NCI-H1417 treated with DMSO at 0.1 percent for 48 hours (cell line): ENCODE measurements at regions not wholly inside any gene's neighbourhood (a gene's known extent, or its start where the extent isn't known, plus 50 kb on each side); places are given as distances from the start of the nearest gene placed in this dataset.

ENCODE experiments used
- DNase-seq: peaks from one replicate; lab custom pipeline; 2025; lab: John Stamatoyannopoulos, UW

GRCh38 chr1:29505532-29506220 lies 269.4 kb downstream of the PTPRU start:
- DNase-seq: no peak

- no peak for DNase-seq
These were observed 268.5 kb downstream of the PTPRU start for GRCh38 chr1:29504709-29505410.

GRCh38 chr1:29504196-29504595 lies 267.9 kb downstream of the PTPRU start:
- DNase-seq: no peak

- DNase-seq: peak; percentile 34
These were observed 266.9 kb downstream of the PTPRU start for GRCh38 chr1:29502911-29503840.

- no peak for DNase-seq
These were observed 266.0 kb downstream of the PTPRU start for GRCh38 chr1:29502225-29502910.

- DNase-seq: no peak
These were observed 265.1 kb downstream of the PTPRU start for GRCh38 chr1:29501227-29501976.

- DNase-seq: no peak
These were observed 264.3 kb downstream of the PTPRU start for GRCh38 chr1:29500651-29501050.

- no peak for DNase-seq
These were observed 263.7 kb downstream of the PTPRU start for GRCh38 chr1:29500041-29500440.

GRCh38 chr1:29499104-29499650 lies 262.9 kb downstream of the PTPRU start:
- DNase-seq: no peak

- no peak for DNase-seq
These were observed 262.1 kb downstream of the PTPRU start for GRCh38 chr1:29498126-29499103.

- DNase-seq: no peak
These were observed 261.2 kb downstream of the PTPRU start for GRCh38 chr1:29497395-29498125.

- DNase-seq: no peak
These were observed 260.4 kb downstream of the PTPRU start for GRCh38 chr1:29496701-29497100.

- DNase-seq: no peak
These were observed 254.0 kb downstream of the PTPRU start for GRCh38 chr1:29490204-29490934.

- no peak for DNase-seq
These were observed 253.1 kb downstream of the PTPRU start for GRCh38 chr1:29489471-29489870.

GRCh38 chr1:29488794-29489311 lies 252.5 kb downstream of the PTPRU start:
- DNase-seq: no peak

- DNase-seq: no peak
These were observed 251.9 kb downstream of the PTPRU start for GRCh38 chr1:29488086-29488793.

GRCh38 chr1:29487291-29487690 lies 251.0 kb downstream of the PTPRU start:
- DNase-seq: no peak
